Hepatocyte (in vitro differentiated cells): ENCODE measurements at regions not wholly inside any gene's neighbourhood (a gene's known extent, or its start where the extent isn't known, plus 50 kb on each side); places are given as distances from the start of the nearest gene placed in this dataset.

ENCODE experiments used
- CTCF ChIP-seq: fragments of 200-600 bp; sonication (generic); IDR thresholded peaks from 2 replicates; pipeline ENCODE4 v1.5.1; 2016; ENCODE audit warnings: antibody characterized with exemption, mild to moderate bottlenecking; ENCODE audit not compliant: poor library complexity
- EZH2 ChIP-seq: fragments of 200-600 bp; sonication (generic); IDR thresholded peaks from 2 replicates; pipeline ENCODE4 v1.6.1; 2016; ENCODE audit warnings: antibody characterized with exemption, mild to moderate bottlenecking, borderline replicate concordance

GRCh38 chr6:121612927-121613326, 177.5 kb downstream of the GJA1 start:
- no peak for TF ChIP-seq CTCF
- no peak for TF ChIP-seq EZH2
